Tibial nerve (tissue), 4 donors: ENCODE measurements at regions not wholly inside any gene's neighbourhood (a gene's known extent, or its start where the extent isn't known, plus 50 kb on each side); places are given as distances from the start of the nearest gene placed in this dataset.

Experiments used
- DNase-seq, 2 donors: peaks; one replicate each; pipeline ENCODE4 v3.0.0-alpha.2; 2019; ENCODE audit warnings: low spot score in 2 of 2
- H3K27ac ChIP-seq, 4 donors: fragments of 200-600 bp; sonication (generic) in 3 of 4; one replicate each; pipeline ENCODE4 v1.5.1; 2017 to 2019; ENCODE audit warnings: mild to moderate bottlenecking in 1 of 4
- H3K27me3 ChIP-seq, 2 donors: fragments of 200-600 bp; sonication (generic) in 1 of 2; one replicate each; pipeline versions ENCODE4 v1.5.1 to v1.6.0; 2017 to 2019
- H3K36me3 ChIP-seq, 3 donors: fragments of 200-600 bp; sonication (generic); one replicate each; pipeline ENCODE4 v1.5.1; 2018 to 2019
- H3K4me1 ChIP-seq, 4 donors: fragments of 200-600 bp; sonication (generic) in 3 of 4; one replicate each; pipeline ENCODE4 v1.5.1; 2017 to 2019
- H3K4me3 ChIP-seq, 4 donors: fragments of 200-600 bp; sonication (generic) in 3 of 4; one replicate each; pipeline ENCODE4 v1.5.1; 2017 to 2019; ENCODE audit warnings: mild to moderate bottlenecking in 1 of 4, moderate library complexity in 1 of 4
- H3K9me3 ChIP-seq, 4 donors: fragments of 200-600 bp; sonication (generic) in 3 of 4; one replicate each; pipeline ENCODE4 v1.5.1; 2017 to 2019
- CTCF ChIP-seq, 5 experiments: fragments of 200-600 bp in 3 of 5; fragments of 450-650 bp in 2 of 5; sonication (generic) in 3 of 5; IDR thresholded peaks; one replicate each; pipeline ENCODE4 v1.5.1; 2016 to 2019; ENCODE audit warnings: antibody characterized with exemption in 5 of 5, mild to moderate bottlenecking in 3 of 5, moderate library complexity in 2 of 5
- EP300 ChIP-seq, 2 donors: sonication (generic); formaldehyde crosslinking; IDR thresholded peaks; one replicate each; pipeline ENCODE4 v1.6.1; 2017; ENCODE audit warnings: antibody characterized with exemption in 2 of 2, mild to moderate bottlenecking in 1 of 2
- POLR2A ChIP-seq, 2 donors: fragments of 450-650 bp; IDR thresholded peaks; one replicate each; pipeline ENCODE4 v1.6.1; 2017; ENCODE audit warnings: antibody characterized with exemption in 2 of 2, mild to moderate bottlenecking in 2 of 2, moderate library complexity in 2 of 2
- WGBS, 2 donors: methylation state at CpG; one replicate each; pipeline ENCODE4 v1.1.5; 2018; 5-methylcytosine and 5-hydroxymethylcytosine counted together

- Histone ChIP-seq H3K27me3 (no peaks in the 10 kb centered on the region), H3K4me3 (no peak overlapping the region), H3K9me3 (no peaks in the 10 kb centered on the region), H3K4me1 (no peaks in the 10 kb centered on the region), H3K36me3 (no peaks in the 10 kb centered on the region), H3K27ac (no peak overlapping the region)
- TF ChIP-seq POLR2A (IDR thresholded peaks at IDR 0.05) = no peak
- no peak for DNase-seq
- 88 to 89% methylated on average over 2 of the region's 2 CpGs for WGBS, 2 donors
Measured at GRCh38 chr2:212638694-212639093, 100.1 kb upstream of the ERBB4 start.

DNA sequence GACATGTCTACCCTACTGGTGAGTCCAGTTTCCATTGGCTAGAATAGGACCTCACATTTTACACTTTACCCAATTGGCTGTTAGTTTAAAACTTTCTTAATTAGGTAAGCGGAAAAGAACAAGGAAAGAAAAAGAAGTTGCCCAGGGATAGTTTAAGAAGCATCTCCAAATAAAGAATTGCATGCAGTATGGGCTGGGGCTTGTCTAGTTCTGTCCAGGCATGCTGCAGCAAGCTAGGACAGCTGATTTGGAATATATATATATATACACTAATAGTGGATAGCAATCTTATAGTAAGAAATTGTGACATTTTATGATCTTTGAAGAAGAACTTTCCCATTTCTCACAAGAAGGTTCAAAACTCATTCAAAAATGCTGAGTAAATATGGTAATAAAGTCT lies 90.0 kb upstream of the ERBB4 start:
- Histone ChIP-seq H3K27ac (no peak overlapping the region), H3K36me3 (no peaks in the 10 kb centered on the region), H3K9me3 (peaks cover 0 to 6% (median 0%) of the 10 kb centered on the region in 4 donors), H3K4me3 (no peak overlapping the region), H3K27me3 (no peaks in the 10 kb centered on the region), H3K4me1 (no peaks in the 10 kb centered on the region)
- TF ChIP-seq POLR2A (IDR thresholded peaks at IDR 0.05) = no peak
- TF ChIP-seq EP300 (IDR thresholded peaks at IDR 0.05) = no peak
- no peak for TF ChIP-seq CTCF (IDR thresholded peaks at IDR 0.05)
- 88 to 91% methylated on average over 1 of the region's 1 CpG for WGBS, 2 donors
- no peak for DNase-seq

DNA sequence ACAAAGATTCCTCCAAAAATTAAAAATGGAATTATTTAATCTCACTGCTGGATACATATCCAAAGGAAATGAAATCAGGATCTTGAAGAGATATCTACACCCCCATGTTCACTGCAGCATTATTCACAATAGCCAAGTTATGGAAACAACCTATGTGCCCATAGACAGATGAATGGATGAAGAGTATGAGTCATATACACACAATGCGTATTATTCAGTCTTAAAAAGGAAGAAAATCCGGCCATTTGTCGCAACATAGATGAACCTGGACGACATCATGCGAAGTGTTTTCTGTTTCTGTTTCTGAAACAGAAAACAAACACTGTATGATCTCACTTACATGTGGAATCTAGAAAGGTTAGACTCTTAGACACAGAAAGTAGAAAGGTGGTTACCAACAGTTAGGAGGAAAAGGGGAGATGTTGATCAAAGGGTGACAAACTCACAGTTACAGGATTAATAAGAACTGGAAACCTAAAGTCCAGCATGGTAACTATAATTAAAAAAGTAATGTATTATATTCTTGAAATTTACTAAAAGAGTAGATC lies 87.8 kb upstream of the ERBB4 start:
- WGBS, 2 donors = 91 to 92% methylated on average over 5 of the region's 5 CpGs
- no peak overlapping the region for H3K27ac ChIP-seq
- no peaks in the 10 kb centered on the region for H3K36me3 ChIP-seq
- DNase-seq = no peak
- TF ChIP-seq POLR2A (IDR thresholded peaks at IDR 0.05) (no peak), CTCF (IDR thresholded peaks at IDR 0.05) (no peak), EP300 (IDR thresholded peaks at IDR 0.05) (no peak)
- H3K27me3 ChIP-seq = no peaks in the 10 kb centered on the region
- no peak overlapping the region for H3K4me3 ChIP-seq
- H3K4me1 ChIP-seq = no peaks in the 10 kb centered on the region
- peaks cover 0 to 6% (median 0%) of the 10 kb centered on the region in 4 donors for H3K9me3 ChIP-seq

DNA sequence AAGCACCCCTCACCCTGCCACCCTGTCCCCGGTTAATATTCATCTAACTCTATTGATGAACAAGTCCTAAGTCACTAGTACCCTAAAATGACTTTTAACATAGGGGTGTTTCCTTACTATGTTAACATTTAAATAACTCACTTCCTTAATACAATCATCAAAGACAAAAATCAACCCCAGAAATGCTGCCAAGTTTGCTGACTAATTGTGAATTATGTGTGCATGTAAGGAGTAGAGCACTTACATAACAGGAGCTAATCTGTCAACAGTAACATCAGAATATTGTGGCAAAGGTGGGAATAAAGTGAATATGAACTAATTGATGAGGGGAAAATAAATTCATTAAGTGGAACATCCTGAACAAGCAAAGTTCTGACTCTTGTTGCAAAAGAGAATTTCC lies 81.4 kb upstream of the ERBB4 start:
- TF ChIP-seq POLR2A (IDR thresholded peaks at IDR 0.05) (no peak), CTCF (IDR thresholded peaks at IDR 0.05) (no peak), EP300 (IDR thresholded peaks at IDR 0.05) (no peak)
- WGBS, 2 donors = 93 to 94% methylated on average over 1 of the region's 1 CpG
- no peaks in the 10 kb centered on the region for H3K27me3 ChIP-seq
- DNase-seq = no peak
- H3K36me3 ChIP-seq = no peaks in the 10 kb centered on the region
- H3K9me3 ChIP-seq = peaks cover 0 to 4% (median 0%) of the 10 kb centered on the region in 4 donors
- H3K4me3 ChIP-seq = no peak overlapping the region
- H3K4me1 ChIP-seq = no peaks in the 10 kb centered on the region
- no peak overlapping the region for H3K27ac ChIP-seq

GRCh38 chr2:212618636-212619035 lies 80.0 kb upstream of the ERBB4 start:
- TF ChIP-seq EP300 (IDR thresholded peaks at IDR 0.05) (no peak), CTCF (IDR thresholded peaks at IDR 0.05) (no peak), POLR2A (IDR thresholded peaks at IDR 0.05) (no peak)
- DNase-seq = no peak
- H3K4me3 ChIP-seq = no peak overlapping the region
- H3K27me3 ChIP-seq = no peaks in the 10 kb centered on the region
- no peak overlapping the region for H3K27ac ChIP-seq
- H3K4me1 ChIP-seq = no peaks in the 10 kb centered on the region
- 79 to 85% methylated on average over 2 of the region's 2 CpGs for WGBS, 2 donors
- H3K36me3 ChIP-seq = no peaks in the 10 kb centered on the region
- H3K9me3 ChIP-seq = peaks cover 0 to 4% (median 0%) of the 10 kb centered on the region in 4 donors
